Panc1 (cell line): ENCODE measurements at regions not wholly inside any gene's neighbourhood (a gene's known extent, or its start where the extent isn't known, plus 50 kb on each side); places are given as distances from the start of the nearest gene placed in this dataset.

Source experiments
- ATAC-seq: fragments of 200-7000 bp; cut with Tn5 transposase; 2 replicates; pipeline ENCODE4 v1.9.1; 2020; ENCODE audit warnings: mild to moderate bottlenecking, moderate library complexity
- BruUV-seq: library from RNA; stranded (reverse); fragments of 400-500 nt; replicated peaks from 2 replicates; lab custom pipeline; 2021; lab: Mats Ljungman, UMichigan
- CTCF ChIA-PET: fragments of 300-600 bp; sonication (Branson Sonifier 250); formaldehyde crosslinking; loops from one replicate; lab custom pipeline; 2022; ENCODE audit warnings: antibody characterized with exemption; lab: Charles Lee
- POLR2A ChIA-PET: fragments of 300-600 bp; sonication (Branson Sonifier 250); formaldehyde crosslinking; loops from one replicate; lab custom pipeline; 2022; ENCODE audit warnings: antibody characterized with exemption; lab: Charles Lee
- DNase-seq: peaks from one replicate; pipeline ENCODE4 v3.0.0-alpha.2; 2010; ENCODE audit warnings: low read depth, low spot score
- H3K27ac ChIP-seq: 2 replicates; pipeline ENCODE4 v1.5.1; 2011; ENCODE audit warnings: mild to moderate bottlenecking, low read length, inconsistent platforms
- H3K27me3 ChIP-seq: fragments of 200-500 bp; sonication (Bioruptor generic); 2 replicates; pipeline ENCODE4 v1.6.0; 2014; ENCODE audit warnings: low read length, inconsistent platforms; ENCODE audit not compliant: control insufficient read depth, insufficient read depth
- H3K36me3 ChIP-seq: fragments of 200-500 bp; sonication (Bioruptor generic); 2 replicates; pipeline ENCODE4 v1.5.1; 2014; ENCODE audit warnings: inconsistent platforms, mild to moderate bottlenecking, low read length, moderate library complexity; ENCODE audit not compliant: control insufficient read depth, insufficient read depth
- H3K4me1 ChIP-seq: 2 replicates; pipeline ENCODE4 v1.5.1; 2011; ENCODE audit warnings: inconsistent platforms, mild to moderate bottlenecking, low read length, moderate library complexity; ENCODE audit not compliant: control insufficient read depth, insufficient read depth
- H3K4me3 ChIP-seq, 2 experiments: 2 replicates each; pipeline ENCODE4 v1.5.1; 2011 to 2012; ENCODE audit warnings: low read depth in 2 of 2, low read length in 2 of 2, mild to moderate bottlenecking in 2 of 2, inconsistent platforms in 1 of 2, moderate library complexity in 1 of 2
- H3K9me3 ChIP-seq: fragments of 200-500 bp; sonication (Bioruptor generic); 2 replicates; pipeline ENCODE4 v1.5.1; 2014; ENCODE audit warnings: low read depth, mild to moderate bottlenecking, inconsistent platforms, low read length, moderate library complexity; ENCODE audit not compliant: control insufficient read depth, insufficient read depth
- CTCF ChIP-seq: fragments of 450-650 bp; IDR thresholded peaks from 2 replicates; pipeline ENCODE4 v1.5.1; 2017; ENCODE audit warnings: mild to moderate bottlenecking
- POLR2AphosphoS5 ChIP-seq: IDR thresholded peaks from 2 replicates; pipeline ENCODE4 v1.6.1; 2012; ENCODE audit warnings: mild to moderate bottlenecking, low read depth, low read length, moderate library complexity
- REST ChIP-seq, 2 experiments: IDR thresholded peaks; 2 replicates each; pipeline ENCODE4 v1.6.1; 2011 to 2012; ENCODE audit warnings: low read depth in 2 of 2, control low read depth in 1 of 2, low read length in 1 of 2, mild to moderate bottlenecking in 1 of 2, moderate library complexity in 1 of 2; ENCODE audit not compliant: insufficient read depth in 1 of 2
- SIN3A ChIP-seq: IDR thresholded peaks from 2 replicates; pipeline ENCODE4 v1.6.1; 2012; ENCODE audit warnings: low read depth, mild to moderate bottlenecking, low read length, moderate library complexity, borderline replicate concordance; ENCODE audit not compliant: insufficient read depth
- TCF7L2 ChIP-seq: IDR thresholded peaks from 2 replicates; pipeline ENCODE4 v1.6.1; 2011; ENCODE audit warnings: mild to moderate bottlenecking, low read depth, low read length, inconsistent platforms
- in situ Hi-C: cut with HindIII; loops from 2 replicates; pipeline ENCODE4 v1.10.0; 2016; ENCODE audit warnings: low sequenced_read_pairs, low pct_unique_long_range_greater_than_20kb
- intact Hi-C: fragments of 100-400 bp; cut with micrococcal nuclease; formaldehyde crosslinking; loops from one replicate; pipeline ENCODE4 v1.10.0; 2022; ENCODE audit not compliant: unreplicated experiment

GRCh38 chr15:97077975-97078374 is 747.5 kb downstream of the NR2F2 start:
- H3K4me1 ChIP-seq, result no peaks in the 10 kb centered on the region
- POLR2A ChIA-PET, result no interaction called here
- H3K4me3 ChIP-seq, result no peak overlapping the region
- intact Hi-C loops, result no loop called here
- TF ChIP-seq REST (IDR thresholded peaks at IDR 0.05; ENCODE audit: insufficient read depth in 1 of 2, low read depth in 2 of 2, low read length in 1 of 2) (no peak), SIN3A (no peak), TCF7L2 (no peak), POLR2AphosphoS5 (no peak), CTCF (no peak)
- DNase-seq, result no peak
- no peaks in the 10 kb centered on the region for H3K36me3 ChIP-seq
- no TSS peak for BruUV-seq
- H3K27ac ChIP-seq, result no peak overlapping the region
- no peak for ATAC-seq
- CTCF ChIA-PET, result interaction anchor here (0.6 kb wide), 1 partner anchor 11 kb away, joined by 10 read pairs; no protein-coding TSS in a partner anchor
- no peaks in the 10 kb centered on the region for H3K27me3 ChIP-seq
- in situ Hi-C loops, result no loop called here
- H3K9me3 ChIP-seq, result no peaks in the 10 kb centered on the region

GRCh38 chr15:97078591-97078990 is 748.1 kb downstream of the NR2F2 start:
- TF ChIP-seq POLR2AphosphoS5, result no peak
- no peak for TF ChIP-seq CTCF
- TF ChIP-seq TCF7L2, result no peak
- no peak for TF ChIP-seq SIN3A
- no peak for TF ChIP-seq REST (IDR thresholded peaks at IDR 0.05; ENCODE audit: insufficient read depth in 1 of 2, low read depth in 2 of 2, low read length in 1 of 2)
- CTCF ChIA-PET, result interaction anchor here (0.6 kb wide), 1 partner anchor 605 kb away, joined by 3 read pairs; no protein-coding TSS in a partner anchor
- no peak for ATAC-seq
- no TSS peak for BruUV-seq
- in situ Hi-C loops, result no loop called here
- Histone ChIP-seq H3K27me3 (no peaks in the 10 kb centered on the region), H3K4me1 (no peaks in the 10 kb centered on the region), H3K36me3 (no peaks in the 10 kb centered on the region), H3K27ac (no peak overlapping the region), H3K9me3 (no peaks in the 10 kb centered on the region), H3K4me3 (no peak overlapping the region)
- no peak for DNase-seq
- intact Hi-C loops, result no loop called here
- POLR2A ChIA-PET, result no interaction called here
